ENCODE measurements at regions not wholly inside any gene's neighbourhood (a gene's known extent, or its start where the extent isn't known, plus 50 kb on each side); places are given as distances from the start of the nearest gene placed in this dataset.

GRCh38 chr14:28570391-28570790 is 196.2 kb upstream of the FOXG1 start:
- no peak overlapping the region for H3K4me3 ChIP-seq (ENCODE audit: low read depth, low read length)
- TF ChIP-seq, protein P1, sequence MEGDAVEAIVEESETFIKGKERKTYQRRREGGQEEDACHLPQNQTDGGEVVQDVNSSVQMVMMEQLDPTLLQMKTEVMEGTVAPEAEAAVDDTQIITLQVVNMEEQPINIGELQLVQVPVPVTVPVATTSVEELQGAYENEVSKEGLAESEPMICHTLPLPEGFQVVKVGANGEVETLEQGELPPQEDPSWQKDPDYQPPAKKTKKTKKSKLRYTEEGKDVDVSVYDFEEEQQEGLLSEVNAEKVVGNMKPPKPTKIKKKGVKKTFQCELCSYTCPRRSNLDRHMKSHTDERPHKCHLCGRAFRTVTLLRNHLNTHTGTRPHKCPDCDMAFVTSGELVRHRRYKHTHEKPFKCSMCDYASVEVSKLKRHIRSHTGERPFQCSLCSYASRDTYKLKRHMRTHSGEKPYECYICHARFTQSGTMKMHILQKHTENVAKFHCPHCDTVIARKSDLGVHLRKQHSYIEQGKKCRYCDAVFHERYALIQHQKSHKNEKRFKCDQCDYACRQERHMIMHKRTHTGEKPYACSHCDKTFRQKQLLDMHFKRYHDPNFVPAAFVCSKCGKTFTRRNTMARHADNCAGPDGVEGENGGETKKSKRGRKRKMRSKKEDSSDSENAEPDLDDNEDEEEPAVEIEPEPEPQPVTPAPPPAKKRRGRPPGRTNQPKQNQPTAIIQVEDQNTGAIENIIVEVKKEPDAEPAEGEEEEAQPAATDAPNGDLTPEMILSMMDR (IDR thresholded peaks at IDR 0.05; ENCODE audit: borderline replicate concordance, insufficient read depth, low read depth, low read length): no peak

DNA sequence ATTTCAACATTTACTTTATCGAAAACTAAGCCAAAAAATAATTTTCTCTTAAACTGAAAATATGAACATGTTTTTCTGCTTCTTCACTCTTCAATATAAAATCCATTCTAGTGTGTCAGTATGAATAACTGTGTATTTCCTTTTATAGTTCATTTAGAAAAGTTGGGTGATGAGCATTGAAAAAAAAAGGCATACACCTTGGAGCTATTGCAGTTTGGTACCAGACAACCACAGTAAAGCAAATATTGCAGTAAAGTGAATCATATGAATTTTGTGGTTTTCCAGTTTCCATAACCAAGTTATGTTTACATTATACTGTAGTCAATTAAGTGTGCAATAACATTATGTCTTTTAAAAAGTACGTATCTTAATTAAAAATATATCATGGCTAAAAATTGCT is 195.0 kb upstream of the FOXG1 start:
- TF ChIP-seq, protein P1 (IDR thresholded peaks at IDR 0.05; ENCODE audit: borderline replicate concordance, insufficient read depth, low read depth, low read length): no peak
- no peak overlapping the region for H3K4me3 ChIP-seq (ENCODE audit: low read depth, low read length)

- TF ChIP-seq, protein P1 (IDR thresholded peaks at IDR 0.05; ENCODE audit: borderline replicate concordance, insufficient read depth, low read depth, low read length): no peak
These were observed 190.1 kb upstream of the FOXG1 start for GRCh38 chr14:28576523-28576922.

GRCh38 chr14:28577187-28577586 is 189.4 kb upstream of the FOXG1 start:
- H3K4me3 ChIP-seq (ENCODE audit: low read depth, low read length): no peak overlapping the region
- TF ChIP-seq, protein P1 (IDR thresholded peaks at IDR 0.05; ENCODE audit: borderline replicate concordance, insufficient read depth, low read depth, low read length): no peak

More at GRCh38 chr14:28576523-28576922, 190.1 kb upstream of the FOXG1 start:
- H3K4me3 ChIP-seq (ENCODE audit: low read depth, low read length): no peak overlapping the region

DNA sequence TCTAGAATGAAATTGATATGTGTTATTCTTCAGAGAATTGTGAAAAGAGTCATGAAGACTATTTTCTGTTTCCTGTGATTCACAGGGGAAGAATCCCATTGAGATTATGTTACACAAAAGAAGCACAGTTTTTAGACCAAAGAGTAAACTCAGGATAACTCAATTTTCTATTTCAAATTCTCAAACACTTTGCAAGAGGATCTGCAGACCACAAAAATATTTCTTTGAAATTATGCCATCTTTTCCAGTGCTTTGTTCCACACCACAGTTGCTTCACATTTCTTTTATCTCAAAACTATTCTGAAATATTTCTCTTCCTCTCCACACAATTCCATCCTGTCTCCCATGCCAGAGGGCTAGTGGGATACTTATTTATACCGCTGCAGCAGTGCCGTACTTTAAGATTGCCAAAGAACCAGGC is 188.9 kb upstream of the FOXG1 start:
- TF ChIP-seq, protein P1 (IDR thresholded peaks at IDR 0.05; ENCODE audit: borderline replicate concordance, insufficient read depth, low read depth, low read length): no peak
- H3K4me3 ChIP-seq (ENCODE audit: low read depth, low read length): no peak overlapping the region

DNA sequence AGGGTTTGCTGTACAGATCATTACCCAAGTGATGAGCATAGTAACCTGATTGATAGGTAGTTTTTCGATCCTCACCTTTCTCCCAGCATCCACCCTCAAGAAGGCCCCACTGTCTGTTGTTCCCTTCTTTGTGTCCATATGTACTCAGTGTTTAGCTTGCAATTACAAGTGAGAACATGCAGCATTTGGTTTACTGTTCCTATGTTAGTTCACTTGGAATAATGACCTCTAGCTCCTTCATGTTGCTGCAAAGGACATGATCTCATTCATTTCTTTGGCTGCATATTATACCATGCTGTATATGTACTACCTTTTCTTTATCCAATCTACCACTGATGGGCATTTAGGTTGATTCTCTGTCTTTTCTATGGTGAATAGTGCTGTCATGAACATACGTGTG is 181.6 kb upstream of the FOXG1 start:
- H3K4me3 ChIP-seq (ENCODE audit: low read depth, low read length): no peak overlapping the region

GRCh38 chr14:28589792-28590191 is 176.8 kb upstream of the FOXG1 start:
- H3K4me3 ChIP-seq (ENCODE audit: low read depth, low read length): no peak overlapping the region
- TF ChIP-seq, protein P1 (IDR thresholded peaks at IDR 0.05; ENCODE audit: borderline replicate concordance, insufficient read depth, low read depth, low read length): no peak

More for the DNA sequence above, 181.6 kb upstream of the FOXG1 start:
- TF ChIP-seq, protein P1 (IDR thresholded peaks at IDR 0.05; ENCODE audit: borderline replicate concordance, insufficient read depth, low read depth, low read length): no peak

Data from GM12875 (cell line).